Right lobe of liver (tissue), 4 donors: ENCODE measurements at regions not wholly inside any gene's neighbourhood (a gene's known extent, or its start where the extent isn't known, plus 50 kb on each side); places are given as distances from the start of the nearest gene placed in this dataset.

ENCODE experiments used
- POLR2A ChIP-seq: fragments of 450-650 bp; IDR thresholded peaks from one replicate; pipeline ENCODE4 v1.6.1; 2017; ENCODE audit warnings: antibody characterized with exemption, mild to moderate bottlenecking
- TF ChIP-seq, protein P1 (sequence below), 4 donors: fragments of 200-600 bp in 3 of 4; fragments of 450-650 bp in 1 of 4; IDR thresholded peaks; one replicate each; pipeline versions ENCODE4 v1.5.1 to v1.8.0; 2016 to 2022; ENCODE audit warnings: antibody characterized with exemption in 4 of 4, mild to moderate bottlenecking in 2 of 4
- donor health status: DM: no; HTN: no; CAD: no.
- donor health status: DM: no; HTN: no; CAD: no.
- donor health status: DM: no; HTN: yes; CAD: no.

DNA sequence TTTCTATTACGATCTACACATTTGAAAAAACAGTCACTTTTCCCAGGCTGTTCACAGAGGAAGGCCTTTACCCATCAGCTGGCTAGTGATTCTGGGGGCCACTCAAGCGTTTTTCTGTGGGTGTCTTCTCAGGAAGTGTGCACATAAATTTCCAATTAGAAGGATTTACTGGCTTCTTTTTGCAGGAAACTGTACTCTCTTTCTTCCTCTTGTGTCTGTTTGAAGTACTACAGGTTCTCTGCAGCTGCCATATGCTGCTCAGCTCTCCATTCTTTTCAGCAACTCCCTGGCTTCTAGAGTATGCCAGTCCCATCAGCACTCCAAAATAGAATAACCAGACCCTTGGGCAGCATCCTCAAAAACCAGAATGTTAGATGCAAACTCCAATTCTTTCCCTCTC lies 110.4 kb upstream of the NAV3 start:
- TF ChIP-seq, protein P1, sequence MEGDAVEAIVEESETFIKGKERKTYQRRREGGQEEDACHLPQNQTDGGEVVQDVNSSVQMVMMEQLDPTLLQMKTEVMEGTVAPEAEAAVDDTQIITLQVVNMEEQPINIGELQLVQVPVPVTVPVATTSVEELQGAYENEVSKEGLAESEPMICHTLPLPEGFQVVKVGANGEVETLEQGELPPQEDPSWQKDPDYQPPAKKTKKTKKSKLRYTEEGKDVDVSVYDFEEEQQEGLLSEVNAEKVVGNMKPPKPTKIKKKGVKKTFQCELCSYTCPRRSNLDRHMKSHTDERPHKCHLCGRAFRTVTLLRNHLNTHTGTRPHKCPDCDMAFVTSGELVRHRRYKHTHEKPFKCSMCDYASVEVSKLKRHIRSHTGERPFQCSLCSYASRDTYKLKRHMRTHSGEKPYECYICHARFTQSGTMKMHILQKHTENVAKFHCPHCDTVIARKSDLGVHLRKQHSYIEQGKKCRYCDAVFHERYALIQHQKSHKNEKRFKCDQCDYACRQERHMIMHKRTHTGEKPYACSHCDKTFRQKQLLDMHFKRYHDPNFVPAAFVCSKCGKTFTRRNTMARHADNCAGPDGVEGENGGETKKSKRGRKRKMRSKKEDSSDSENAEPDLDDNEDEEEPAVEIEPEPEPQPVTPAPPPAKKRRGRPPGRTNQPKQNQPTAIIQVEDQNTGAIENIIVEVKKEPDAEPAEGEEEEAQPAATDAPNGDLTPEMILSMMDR (IDR thresholded peaks at IDR 0.05): no peak
- no peak for TF ChIP-seq POLR2A
